Spleen (tissue), 7 donors: ENCODE measurements at regions not wholly inside any gene's neighbourhood (a gene's known extent, or its start where the extent isn't known, plus 50 kb on each side); places are given as distances from the start of the nearest gene placed in this dataset.

ENCODE experiments used
- CTCF ChIP-seq, 11 experiments: fragments of 200-600 bp in 7 of 11; fragments of 450-650 bp in 4 of 11; sonication (generic) in 4 of 11; IDR thresholded peaks in 8 of 11; conservative IDR thresholded peaks in 3 of 11; 1 replicate in 7 of 11; 2 replicates in 4 of 11; pipeline versions ENCODE4 v1.4.0 to v1.8.0; 2016 to 2021; ENCODE audit warnings: antibody characterized with exemption in 11 of 11, inconsistent platforms in 4 of 11, mild to moderate bottlenecking in 1 of 11
- POLR2AphosphoS5 ChIP-seq, 3 donors: sonication (generic); formaldehyde crosslinking; IDR thresholded peaks; one replicate each; pipeline ENCODE4 v1.5.1; 2017; ENCODE audit warnings: antibody characterized with exemption in 3 of 3
- donor health status: DM: no; HTN: no; CAD: no; lungs with moderate emphysema.
- donor health status: DM: no; HTN: no; CAD: no.
- donor health status: DM: no; HTN: no; CAD: no.

GRCh38 chr13:99725644-99726043, 224.4 kb downstream of the TM9SF2 start:
- TF ChIP-seq CTCF (IDR thresholded peaks at IDR 0.05 in 8 of 11, conservative IDR thresholded peaks at IDR 0.05 in 3 of 11): no peak
- no peak for TF ChIP-seq POLR2AphosphoS5 (IDR thresholded peaks at IDR 0.05)
